OCI-LY1 (cell line): ENCODE measurements at regions not wholly inside any gene's neighbourhood (a gene's known extent, or its start where the extent isn't known, plus 50 kb on each side); places are given as distances from the start of the nearest gene placed in this dataset.
A peak's percentile ranks its signal among the peaks of the same experiment; 100 is the strongest.

Source experiments
- CTCF ChIP-seq: fragments of 200-600 bp; sonication (generic), shearing (Covaris generic); IDR thresholded peaks from 2 replicates; pipeline ENCODE4 v1.5.1; 2017; ENCODE audit warnings: mild to moderate bottlenecking, antibody characterized with exemption, low read length, moderate library complexity, mixed read lengths
- EZH2 ChIP-seq: fragments of 200-600 bp; sonication (generic), shearing (Covaris generic); IDR thresholded peaks from 2 replicates; pipeline ENCODE4 v1.8.0; 2017; ENCODE audit warnings: borderline replicate concordance, mixed run types, mild to moderate bottlenecking, antibody characterized with exemption, low read length, moderate library complexity, mixed read lengths

- TF ChIP-seq EZH2 (no peak), CTCF (peak; percentile 67)
These were observed 84.9 kb downstream of the TRIM27 start for GRCh38 chr6:28838634-28839442.
